GM13977 (cell line): ENCODE measurements at regions not wholly inside any gene's neighbourhood (a gene's known extent, or its start where the extent isn't known, plus 50 kb on each side); places are given as distances from the start of the nearest gene placed in this dataset.

Source experiments
- DNase-seq: peaks from one replicate; pipeline ENCODE4 v3.0.0; 2012; ENCODE audit warnings: low spot score
- in situ Hi-C: fragments of 300-500 bp; cut with MboI; formaldehyde crosslinking; loops from one replicate; pipeline ENCODE4 v1.12.0; 2022; ENCODE audit warnings: low sequenced_read_pairs, low pct_unique_long_range_greater_than_20kb, mixed read lengths, inconsistent platforms; ENCODE audit not compliant: unreplicated experiment
- TF ChIP-seq, protein P1 (sequence below): IDR thresholded peaks from 2 replicates; pipeline ENCODE4 v1.5.1; 2012; ENCODE audit warnings: mild to moderate bottlenecking, control low read depth; ENCODE audit not compliant: insufficient read depth; ENCODE audit errors: extremely low read depth, missing control alignments

DNA sequence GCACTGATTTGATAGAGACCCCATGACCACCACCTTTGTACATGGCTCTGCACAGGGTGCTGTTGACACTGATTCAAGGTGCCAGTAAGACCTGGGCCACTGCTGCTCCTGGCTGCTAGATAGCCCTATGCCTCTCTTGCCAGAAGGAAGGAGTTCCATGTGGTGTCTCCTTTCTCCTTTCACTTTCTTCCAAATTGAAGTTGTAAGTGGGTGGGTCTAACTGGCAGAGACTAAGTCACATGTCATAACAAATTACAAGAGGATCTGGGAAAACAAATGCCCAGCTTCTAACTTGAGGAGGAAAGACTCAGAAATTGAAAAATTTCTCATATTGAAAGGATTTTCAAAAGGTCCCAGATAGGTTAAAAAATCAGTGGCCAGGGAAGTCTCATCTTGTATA lies 116.8 kb downstream of the TFAP2B start:
- in situ Hi-C loops: no loop called here
- TF ChIP-seq, protein P1, sequence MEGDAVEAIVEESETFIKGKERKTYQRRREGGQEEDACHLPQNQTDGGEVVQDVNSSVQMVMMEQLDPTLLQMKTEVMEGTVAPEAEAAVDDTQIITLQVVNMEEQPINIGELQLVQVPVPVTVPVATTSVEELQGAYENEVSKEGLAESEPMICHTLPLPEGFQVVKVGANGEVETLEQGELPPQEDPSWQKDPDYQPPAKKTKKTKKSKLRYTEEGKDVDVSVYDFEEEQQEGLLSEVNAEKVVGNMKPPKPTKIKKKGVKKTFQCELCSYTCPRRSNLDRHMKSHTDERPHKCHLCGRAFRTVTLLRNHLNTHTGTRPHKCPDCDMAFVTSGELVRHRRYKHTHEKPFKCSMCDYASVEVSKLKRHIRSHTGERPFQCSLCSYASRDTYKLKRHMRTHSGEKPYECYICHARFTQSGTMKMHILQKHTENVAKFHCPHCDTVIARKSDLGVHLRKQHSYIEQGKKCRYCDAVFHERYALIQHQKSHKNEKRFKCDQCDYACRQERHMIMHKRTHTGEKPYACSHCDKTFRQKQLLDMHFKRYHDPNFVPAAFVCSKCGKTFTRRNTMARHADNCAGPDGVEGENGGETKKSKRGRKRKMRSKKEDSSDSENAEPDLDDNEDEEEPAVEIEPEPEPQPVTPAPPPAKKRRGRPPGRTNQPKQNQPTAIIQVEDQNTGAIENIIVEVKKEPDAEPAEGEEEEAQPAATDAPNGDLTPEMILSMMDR: no peak
- no peak for DNase-seq

DNA sequence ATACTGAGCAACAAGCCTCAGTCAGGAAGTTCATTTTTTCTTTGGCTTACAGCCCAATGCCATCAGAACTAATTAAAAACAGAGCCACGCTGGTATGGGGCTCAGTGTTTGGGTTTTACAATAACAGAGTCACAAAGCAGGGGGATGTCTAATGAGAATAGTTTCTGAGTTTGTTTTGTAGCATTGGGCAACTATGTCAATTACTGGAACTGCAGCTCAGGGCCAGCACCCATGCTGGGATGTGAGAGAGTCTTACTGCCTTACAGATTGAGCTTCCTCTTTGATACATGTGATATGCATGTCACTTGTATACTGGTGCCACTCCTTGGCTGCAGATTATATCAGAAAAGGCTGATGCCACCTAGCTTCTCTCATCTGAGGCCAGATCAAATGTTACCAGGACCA lies 117.6 kb downstream of the TFAP2B start:
- in situ Hi-C loops: no loop called here
- TF ChIP-seq, protein P1: no peak
- no peak for DNase-seq

DNA sequence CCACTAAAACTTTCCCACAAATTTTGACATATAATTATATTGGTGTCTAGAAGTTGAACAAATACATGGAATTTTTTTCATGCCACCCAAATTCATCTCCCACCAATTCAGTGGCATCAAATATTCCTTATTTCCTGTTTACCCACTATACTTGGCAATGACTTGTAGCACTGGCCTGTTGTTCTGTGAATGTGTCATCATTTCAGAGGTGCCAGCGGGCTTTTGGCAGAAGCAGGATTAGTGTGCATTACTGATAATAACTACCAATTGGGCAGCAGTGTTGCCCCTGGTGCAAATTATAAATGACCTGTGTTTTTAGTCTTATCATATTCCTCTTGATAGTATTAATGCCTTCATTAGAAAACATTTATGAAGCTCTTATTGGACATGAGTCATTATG lies 121.3 kb downstream of the TFAP2B start:
- TF ChIP-seq, protein P1: no peak
- in situ Hi-C loops: no loop called here
- no peak for DNase-seq

DNA sequence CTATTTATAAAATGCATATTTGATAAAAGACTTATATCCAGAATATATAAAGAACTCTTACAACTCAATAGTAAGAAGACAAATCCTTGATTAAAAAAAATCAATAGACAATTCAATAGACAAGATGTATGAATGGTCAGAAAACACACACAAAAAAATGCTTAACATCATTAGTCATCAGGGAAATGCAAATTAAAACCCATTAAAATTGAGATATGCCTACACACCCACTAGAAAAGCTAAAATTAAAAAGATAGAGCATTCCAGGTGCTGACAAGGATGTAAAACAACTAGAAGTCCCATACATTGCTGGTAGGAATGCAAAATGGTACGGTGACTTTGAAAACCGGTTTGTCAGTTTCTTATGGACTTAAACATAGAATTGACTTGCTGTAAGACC lies 127.1 kb downstream of the TFAP2B start:
- no peak for DNase-seq
- TF ChIP-seq, protein P1: no peak
- in situ Hi-C loops: no loop called here

DNA sequence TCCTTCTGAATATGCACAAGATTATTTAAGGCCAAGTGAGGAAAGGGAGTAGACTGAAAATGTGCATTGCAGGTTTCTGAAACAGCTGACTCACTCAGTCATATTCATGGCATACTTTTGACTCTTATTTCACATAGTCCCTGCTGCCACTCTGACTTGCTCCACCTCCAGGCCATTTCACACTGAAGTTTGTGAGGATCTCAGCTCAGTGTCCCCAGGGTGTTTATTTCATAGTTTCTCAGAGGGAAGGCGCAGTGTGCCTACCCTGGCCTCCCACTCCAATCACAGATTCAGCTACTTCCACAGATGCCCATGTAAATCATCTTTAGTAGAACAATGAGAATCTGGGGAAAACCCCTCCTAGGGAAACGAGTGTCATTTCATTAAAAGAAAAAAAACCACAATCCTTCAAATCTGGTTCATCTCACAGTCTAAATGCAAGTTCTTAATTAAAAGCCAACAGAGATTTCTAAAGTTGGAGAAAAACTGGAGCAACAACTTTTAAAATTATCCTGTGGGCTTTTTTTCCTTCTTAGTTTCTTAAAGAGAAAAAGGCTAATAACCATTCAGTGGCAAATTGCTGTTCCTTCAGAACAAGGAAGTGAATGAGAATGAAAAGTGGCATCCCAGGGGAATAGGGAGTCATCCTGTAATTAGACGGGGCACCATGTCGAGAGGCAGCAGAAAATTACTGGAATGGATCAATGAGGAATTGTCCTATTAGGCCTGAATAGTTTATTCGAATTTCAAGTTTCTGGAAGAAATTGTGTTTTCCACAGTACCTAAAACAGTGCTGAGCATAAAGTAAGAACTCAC lies 133.6 kb downstream of the TFAP2B start:
- TF ChIP-seq, protein P1: no peak
- in situ Hi-C loops: no loop called here
- DNase-seq: no peak

DNA sequence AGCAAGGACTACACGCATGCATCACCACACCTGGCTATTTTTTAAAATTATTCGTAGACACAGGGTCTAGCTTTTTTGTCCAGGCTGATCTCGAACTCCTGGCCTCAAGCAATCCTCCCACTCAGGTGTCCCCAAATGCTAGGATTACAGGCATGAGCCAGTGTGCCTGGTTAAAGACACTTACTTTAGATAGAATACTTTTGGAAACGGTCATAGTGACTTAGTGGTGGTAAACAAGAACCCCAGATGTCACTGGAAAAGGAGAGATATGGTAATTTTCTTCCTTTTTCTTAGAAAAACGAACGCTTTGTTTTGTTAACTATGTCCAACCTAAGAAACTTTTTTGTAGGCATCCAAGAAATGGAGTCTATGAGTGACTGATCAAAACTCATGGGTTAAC lies 137.3 kb downstream of the TFAP2B start:
- TF ChIP-seq, protein P1: no peak
- in situ Hi-C loops: no loop called here
- DNase-seq: no peak
